Activated CD8-positive, alpha-beta memory T cell treated with anti-CD3 and anti-CD28 coated beads, Interleukin-2, amount 10 ng/mL, durations not matched to agents 7 days and 5 days (primary cell): ENCODE measurements at regions not wholly inside any gene's neighbourhood (a gene's known extent, or its start where the extent isn't known, plus 50 kb on each side); places are given as distances from the start of the nearest gene placed in this dataset.
"Not testable (repeated sequence)": the region's sequence is repeated elsewhere in the genome, so short reads cannot be mapped to it uniquely, and the experiment has no call there.

Experiments used
- ATAC-seq: fragments of 150-1000 bp; cut with Tn5 transposase; one replicate; pipeline ENCODE4 v1.10.0; 2021; ENCODE audit warnings: moderate library complexity
- CTCF ChIA-PET: fragments of 350-600 bp; sonication (Branson Sonifier 250); formaldehyde crosslinking; loops from one replicate; lab custom pipeline; 2021; ENCODE audit warnings: antibody characterized with exemption; lab: Charles Lee
- DNase-seq: peaks from one replicate; pipeline ENCODE4 v3.0.0-alpha.2; 2020
- H3K27ac Mint-ChIP-seq: one replicate; pipeline ENCODE4 v1.8.0; 2021; ENCODE audit warnings: mild to moderate bottlenecking, mixed read lengths
- H3K27me3 Mint-ChIP-seq: one replicate; pipeline ENCODE4 v1.8.0; 2021; ENCODE audit warnings: mixed read lengths
- H3K36me3 Mint-ChIP-seq: one replicate; pipeline ENCODE4 v1.8.0; 2021; ENCODE audit warnings: mild to moderate bottlenecking, mixed read lengths
- H3K4me1 Mint-ChIP-seq: one replicate; pipeline ENCODE4 v1.8.0; 2021; ENCODE audit warnings: mixed read lengths
- H3K4me3 Mint-ChIP-seq: one replicate; pipeline ENCODE4 v1.8.0; 2021; ENCODE audit warnings: mild to moderate bottlenecking, moderate library complexity, mixed read lengths
- H3K9me3 Mint-ChIP-seq: one replicate; pipeline ENCODE4 v1.8.0; 2022; ENCODE audit warnings: low read depth, mixed read lengths

DNA sequence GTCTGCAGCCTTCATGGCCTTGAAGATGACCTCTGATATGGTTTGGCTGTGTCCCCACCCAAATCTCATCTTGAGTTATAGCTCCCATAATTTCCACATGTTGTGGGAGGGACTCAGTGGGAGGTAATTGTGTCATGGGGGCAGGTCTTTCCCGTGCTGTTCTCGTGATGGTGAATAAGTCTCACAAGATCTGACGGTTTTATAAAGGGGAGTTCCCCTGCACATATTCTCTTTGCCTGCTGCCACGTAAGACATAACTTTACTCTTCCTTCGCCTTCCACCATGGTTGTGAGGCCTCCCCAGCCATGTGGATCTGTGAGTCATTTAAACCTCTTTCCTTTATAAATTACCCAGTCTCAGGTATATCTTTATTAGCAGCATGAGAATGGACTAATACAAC is 102.6 kb downstream of the C17orf67 start:
- CTCF ChIA-PET, result interaction anchor here (1.5 kb wide), 1 partner anchor 15 kb away, joined by 6 read pairs; no protein-coding TSS in a partner anchor
- ATAC-seq, result not testable (repeated sequence)

DNA sequence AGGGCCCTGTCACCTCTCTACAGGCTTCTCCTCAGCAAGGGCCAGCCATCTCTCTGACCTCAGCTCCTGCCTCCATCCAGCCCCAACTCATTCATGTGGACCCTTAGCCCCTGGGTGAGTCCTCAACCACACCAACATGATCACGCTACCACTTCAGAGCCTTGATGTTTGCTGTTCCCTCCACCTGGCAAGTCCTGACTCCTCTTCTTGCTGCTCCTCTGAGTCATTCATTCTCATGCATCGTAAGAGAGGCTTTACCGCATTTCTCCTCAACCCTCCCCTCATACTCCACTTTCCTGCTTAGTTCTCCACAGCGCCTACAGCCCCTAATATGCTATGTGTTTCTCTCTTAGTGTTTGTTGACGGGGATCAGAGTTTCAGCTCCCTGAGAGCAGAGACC is 99.9 kb downstream of the C17orf67 start:
- ATAC-seq (no peak), DNase-seq (no peak)
- CTCF ChIA-PET, result no interaction called here
- H3K27ac Mint-ChIP-seq, result no peak overlapping the region
- H3K36me3 Mint-ChIP-seq, result no peaks in the 10 kb centered on the region
- no peak overlapping the region for H3K4me3 Mint-ChIP-seq
- H3K9me3 Mint-ChIP-seq, result no peaks in the 10 kb centered on the region
- H3K4me1 Mint-ChIP-seq, result no peaks in the 10 kb centered on the region
- H3K27me3 Mint-ChIP-seq, result peaks cover 11% of the 10 kb centered on the region

More for the DNA sequence above, 102.6 kb downstream of the C17orf67 start:
- H3K27me3 Mint-ChIP-seq, result peaks cover 22% of the 10 kb centered on the region
- not testable (repeated sequence) for H3K36me3 Mint-ChIP-seq, H3K27ac Mint-ChIP-seq, H3K4me1 Mint-ChIP-seq, DNase-seq, H3K9me3 Mint-ChIP-seq, H3K4me3 Mint-ChIP-seq

DNA sequence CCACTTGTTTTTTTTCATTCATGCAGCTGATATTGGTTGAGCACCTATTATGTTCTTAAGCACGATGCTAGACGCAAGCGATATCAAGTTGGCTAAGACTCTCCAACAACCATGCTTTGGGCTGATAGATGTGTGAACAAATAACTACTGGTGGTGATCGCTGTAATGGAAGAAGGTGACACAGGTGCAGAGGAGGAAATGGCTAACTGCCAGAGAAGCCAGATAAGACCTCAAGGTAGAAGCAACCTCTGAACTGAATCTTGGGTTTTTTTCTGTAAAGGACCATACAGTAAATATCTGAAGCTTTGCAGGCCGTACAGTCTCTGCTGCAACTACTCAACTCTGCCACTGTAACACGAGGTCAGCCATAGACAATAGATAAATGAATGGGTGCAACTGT is 97.9 kb downstream of the C17orf67 start:
- H3K4me3 Mint-ChIP-seq, result no peak overlapping the region
- H3K9me3 Mint-ChIP-seq, result no peaks in the 10 kb centered on the region
- H3K27ac Mint-ChIP-seq, result no peak overlapping the region
- H3K27me3 Mint-ChIP-seq, result peaks cover 7% of the 10 kb centered on the region
- H3K36me3 Mint-ChIP-seq, result no peaks in the 10 kb centered on the region
- ATAC-seq (no peak), DNase-seq (no peak)
- CTCF ChIA-PET, result interaction anchor here (0.7 kb wide), 1 partner anchor 44 kb away, joined by 3 read pairs; no protein-coding TSS in a partner anchor
- no peaks in the 10 kb centered on the region for H3K4me1 Mint-ChIP-seq

DNA sequence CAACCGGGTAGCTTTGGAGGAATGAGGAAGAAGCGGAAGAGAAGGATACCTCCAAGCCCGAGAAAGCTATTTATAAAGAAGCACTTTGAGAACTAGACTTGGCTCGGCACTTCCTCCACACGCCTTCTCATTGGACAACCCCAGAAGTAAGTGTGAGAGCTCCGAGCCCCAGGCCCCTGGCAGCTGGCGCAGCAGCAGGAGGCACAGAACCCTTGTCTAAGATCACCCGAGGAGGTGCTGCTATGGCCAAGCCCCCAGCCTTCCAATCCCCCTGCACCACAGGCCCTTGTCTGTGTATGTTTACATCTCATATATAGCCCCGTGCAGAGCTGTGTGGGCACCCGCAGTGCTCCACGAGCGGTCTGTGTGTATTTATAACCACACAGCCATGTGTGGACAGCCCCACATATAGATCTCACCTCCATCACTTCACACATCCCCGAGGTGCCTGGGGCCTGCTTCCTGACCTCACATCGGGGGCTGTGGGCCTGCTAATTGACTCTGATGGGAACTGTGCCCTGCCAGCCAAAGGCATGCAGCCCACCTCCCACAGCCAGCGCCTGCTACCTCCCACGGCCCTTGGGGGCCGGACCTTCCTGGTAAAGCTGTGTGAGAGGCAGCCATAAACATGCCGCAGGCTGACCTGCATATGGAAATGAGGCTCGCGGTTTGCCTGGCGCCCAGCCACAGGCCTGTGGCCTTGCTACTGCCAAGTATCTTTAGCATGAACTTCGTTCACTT is 96.1 kb downstream of the C17orf67 start:
- DNase-seq, result no peak
- Mint-ChIP-seq H3K4me3 (no peak overlapping the region), H3K27me3 (peaks cover 12% of the 10 kb centered on the region), H3K4me1 (no peaks in the 10 kb centered on the region), H3K9me3 (no peaks in the 10 kb centered on the region), H3K27ac (no peak overlapping the region), H3K36me3 (no peaks in the 10 kb centered on the region)
- CTCF ChIA-PET, result no interaction called here
- ATAC-seq, result no peak

DNA sequence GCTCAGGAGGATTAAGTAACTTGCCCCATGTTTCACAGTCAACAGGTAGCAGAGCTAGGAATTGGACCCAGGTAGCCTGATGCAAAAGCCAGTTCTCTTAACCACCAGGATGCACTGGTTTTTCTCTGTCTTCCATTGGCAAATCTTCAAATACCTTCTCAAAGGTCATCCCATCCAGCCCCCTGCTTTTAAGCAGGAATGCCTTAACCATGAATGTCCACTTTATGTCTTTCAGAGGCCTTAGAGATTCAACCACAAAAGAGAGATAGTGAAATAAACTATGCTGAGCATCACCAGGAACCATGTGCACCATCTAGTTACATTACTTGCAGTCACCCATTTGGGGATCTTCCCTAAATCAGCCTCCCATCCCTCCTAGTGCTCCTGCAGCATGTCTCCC is 94.3 kb downstream of the C17orf67 start:
- no peaks in the 10 kb centered on the region for H3K36me3 Mint-ChIP-seq
- no peak overlapping the region for H3K27ac Mint-ChIP-seq
- peaks cover 12% of the 10 kb centered on the region for H3K27me3 Mint-ChIP-seq
- ATAC-seq, result no peak
- CTCF ChIA-PET, result no interaction called here
- no peak overlapping the region for H3K4me3 Mint-ChIP-seq
- no peaks in the 10 kb centered on the region for H3K9me3 Mint-ChIP-seq
- DNase-seq, result no peak
- H3K4me1 Mint-ChIP-seq, result no peaks in the 10 kb centered on the region

DNA sequence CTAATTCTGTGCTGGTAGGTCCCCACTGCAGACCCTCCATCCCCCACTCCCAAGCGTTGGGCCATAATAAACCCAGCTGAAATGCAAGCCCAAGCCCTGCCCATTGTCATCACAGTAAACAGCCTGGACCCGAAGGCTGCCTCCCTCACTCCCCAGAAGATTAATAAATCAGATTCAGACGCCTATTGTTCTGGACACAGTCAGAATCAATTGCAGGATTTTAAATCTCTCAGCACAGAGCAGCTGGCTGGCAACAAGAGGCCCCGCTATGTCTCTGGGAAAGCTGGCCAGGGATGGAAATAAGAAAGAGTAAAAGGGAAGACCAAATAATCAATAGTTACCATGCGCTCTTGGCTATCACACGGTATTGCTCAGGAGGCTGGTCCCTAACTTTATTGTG is 93.9 kb downstream of the C17orf67 start:
- Mint-ChIP-seq H3K36me3 (no peaks in the 10 kb centered on the region), H3K27ac (no peak overlapping the region), H3K9me3 (no peaks in the 10 kb centered on the region), H3K27me3 (peaks cover 12% of the 10 kb centered on the region), H3K4me3 (no peak overlapping the region), H3K4me1 (no peaks in the 10 kb centered on the region)
- CTCF ChIA-PET, result interaction anchor here (0.9 kb wide), 1 partner anchor 10 kb away, joined by 3 read pairs; no protein-coding TSS in a partner anchor
- DNase-seq (no peak), ATAC-seq (no peak)

DNA sequence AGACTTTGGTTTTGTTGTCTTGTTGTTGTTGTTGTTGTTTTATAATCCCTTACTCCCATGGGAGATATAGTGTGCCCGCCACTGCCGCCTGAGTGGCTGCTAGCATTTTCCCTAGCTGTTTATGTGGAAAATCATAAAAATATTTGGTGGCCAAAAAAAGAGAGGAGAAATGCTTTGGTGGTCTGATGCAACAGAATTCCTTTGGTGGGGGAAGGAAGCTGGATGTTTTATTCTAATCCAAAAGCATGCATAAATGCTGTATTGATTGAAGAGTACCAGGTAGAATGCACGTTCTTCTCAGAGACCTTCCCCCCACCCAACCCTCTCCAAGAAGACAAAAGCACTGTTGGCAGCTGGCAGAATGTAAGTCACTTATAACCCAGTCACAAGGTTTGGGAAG is 93.2 kb downstream of the C17orf67 start:
- Mint-ChIP-seq H3K4me3 (no peak overlapping the region), H3K9me3 (no peaks in the 10 kb centered on the region), H3K4me1 (no peaks in the 10 kb centered on the region), H3K36me3 (no peaks in the 10 kb centered on the region), H3K27me3 (peaks cover 12% of the 10 kb centered on the region), H3K27ac (no peak overlapping the region)
- CTCF ChIA-PET, result interaction anchor here (0.9 kb wide), 1 partner anchor 11 kb away, joined by 3 read pairs; no protein-coding TSS in a partner anchor
- DNase-seq, result no peak
- no peak for ATAC-seq
